Neural cell (in vitro differentiated cells): ENCODE measurements at regions not wholly inside any gene's neighbourhood (a gene's known extent, or its start where the extent isn't known, plus 50 kb on each side); places are given as distances from the start of the nearest gene placed in this dataset.

ENCODE experiments used
- H2AFZ ChIP-seq: fragments of 200-600, 300-800 bp; sonication (generic), shearing (Covaris generic); 2 replicates; pipeline ENCODE4 v1.6.0; 2014; ENCODE audit warnings: low read depth, mild to moderate bottlenecking, antibody characterized with exemption, low read length, moderate library complexity
- H3F3A ChIP-seq: fragments of 200-600 bp; shearing (Covaris generic); 2 replicates; pipeline ENCODE4 v1.6.1; 2016; ENCODE audit warnings: mild to moderate bottlenecking, moderate library complexity, mixed read lengths, antibody characterized with exemption, low read length; ENCODE audit not compliant: insufficient read depth, poor library complexity, severe bottlenecking
- H3K27ac ChIP-seq: fragments of 200-600, 300-800 bp; sonication (generic), shearing (Covaris generic); 2 replicates; pipeline ENCODE4 v1.5.1; 2014; ENCODE audit warnings: mild to moderate bottlenecking, low read length, moderate library complexity
- H3K27me3 ChIP-seq: fragments of 300-800, 200-600 bp; sonication (generic), shearing (Covaris generic); 2 replicates; pipeline ENCODE4 v1.6.0; 2014; ENCODE audit warnings: mild to moderate bottlenecking, low read depth, low read length, moderate library complexity; ENCODE audit not compliant: insufficient read depth
- H3K36me3 ChIP-seq: fragments of 300-800, 200-600 bp; sonication (generic), shearing (Covaris generic); 2 replicates; pipeline ENCODE4 v1.5.1; 2014; ENCODE audit warnings: mild to moderate bottlenecking, antibody characterized with exemption, low read length, moderate library complexity; ENCODE audit not compliant: insufficient read depth
- H3K4me2 ChIP-seq: fragments of 300-800, 200-600 bp; sonication (generic), shearing (Covaris generic); 2 replicates; pipeline ENCODE4 v1.6.0; 2014; ENCODE audit warnings: mild to moderate bottlenecking, low read length
- H3K4me3 ChIP-seq: fragments of 300-800, 200-600 bp; sonication (generic), shearing (Covaris generic); 2 replicates; pipeline ENCODE4 v1.5.1; 2014; ENCODE audit warnings: mild to moderate bottlenecking, low read length, moderate library complexity
- H3K79me2 ChIP-seq: fragments of 200-600 bp; shearing (Covaris generic); replicated peaks from 2 replicates; pipeline ENCODE4 v1.6.0; 2014; ENCODE audit warnings: mild to moderate bottlenecking, low read length, moderate library complexity; ENCODE audit not compliant: insufficient read depth
- H3K9ac ChIP-seq: fragments of 300-800, 200-600 bp; sonication (generic), shearing (Covaris generic); 2 replicates; pipeline ENCODE4 v1.6.1; 2016; ENCODE audit warnings: mild to moderate bottlenecking, low read length, mixed read lengths
- H3K9me2 ChIP-seq: fragments of 200-600 bp; shearing (Covaris generic); 2 replicates; pipeline ENCODE4 v1.6.1; 2016; ENCODE audit warnings: mild to moderate bottlenecking, low read length, mixed read lengths; ENCODE audit not compliant: insufficient read depth
- H3K9me3 ChIP-seq: fragments of 200-600, 300-800 bp; sonication (generic), shearing (Covaris generic); 2 replicates; pipeline ENCODE4 v1.6.1; 2016; ENCODE audit warnings: mild to moderate bottlenecking, mixed run types, low read length, moderate library complexity, mixed read lengths
- H4K20me1 ChIP-seq: fragments of 200-600 bp; shearing (Covaris generic); 2 replicates; pipeline ENCODE4 v1.6.1; 2016; ENCODE audit warnings: mild to moderate bottlenecking, mixed run types; ENCODE audit not compliant: insufficient read depth
- EP300 ChIP-seq: fragments of 450-650 bp; conservative IDR thresholded peaks from 2 replicates; pipeline ENCODE4 v1.6.1; 2014; ENCODE audit warnings: antibody characterized with exemption, mild to moderate bottlenecking, moderate library complexity; ENCODE audit not compliant: poor library complexity, severe bottlenecking
- EZH2 ChIP-seq: fragments of 200-600, 300-800 bp; shearing (Covaris generic), sonication (generic); IDR thresholded peaks from 2 replicates; pipeline ENCODE4 v1.6.1; 2014; ENCODE audit warnings: antibody characterized with exemption, low read length, borderline replicate concordance, mild to moderate bottlenecking; ENCODE audit not compliant: insufficient read depth, poor library complexity, severe bottlenecking
- MXI1 ChIP-seq: fragments of 450-650 bp; conservative IDR thresholded peaks from 2 replicates; pipeline ENCODE4 v1.6.1; 2014; ENCODE audit warnings: antibody characterized with exemption, mild to moderate bottlenecking; ENCODE audit not compliant: poor library complexity, severe bottlenecking
- POLR2AphosphoS5 ChIP-seq: IDR thresholded peaks from 2 replicates; pipeline ENCODE4 v1.6.1; 2012
- RAD21 ChIP-seq: fragments of 450-650 bp; conservative IDR thresholded peaks from 2 replicates; pipeline ENCODE4 v1.6.1; 2014; ENCODE audit warnings: antibody characterized with exemption, mild to moderate bottlenecking, moderate library complexity
- SMC3 ChIP-seq: fragments of 450-650 bp; conservative IDR thresholded peaks from 2 replicates; pipeline ENCODE4 v1.6.1; 2014; ENCODE audit warnings: antibody characterized with exemption, mild to moderate bottlenecking, moderate library complexity; ENCODE audit not compliant: poor library complexity
- TAF1 ChIP-seq: IDR thresholded peaks from 2 replicates; pipeline ENCODE4 v1.6.1; 2012; ENCODE audit warnings: low read depth
- TF ChIP-seq, protein P1 (sequence below): fragments of 450-650 bp; IDR thresholded peaks from 2 replicates; pipeline ENCODE4 v1.5.1; 2014; ENCODE audit warnings: antibody characterized with exemption, mild to moderate bottlenecking, moderate library complexity; ENCODE audit not compliant: poor library complexity, severe bottlenecking
- TF ChIP-seq, protein P2 (sequence below): IDR thresholded peaks from 2 replicates; pipeline ENCODE4 v1.6.1; 2012; ENCODE audit warnings: borderline replicate concordance

DNA sequence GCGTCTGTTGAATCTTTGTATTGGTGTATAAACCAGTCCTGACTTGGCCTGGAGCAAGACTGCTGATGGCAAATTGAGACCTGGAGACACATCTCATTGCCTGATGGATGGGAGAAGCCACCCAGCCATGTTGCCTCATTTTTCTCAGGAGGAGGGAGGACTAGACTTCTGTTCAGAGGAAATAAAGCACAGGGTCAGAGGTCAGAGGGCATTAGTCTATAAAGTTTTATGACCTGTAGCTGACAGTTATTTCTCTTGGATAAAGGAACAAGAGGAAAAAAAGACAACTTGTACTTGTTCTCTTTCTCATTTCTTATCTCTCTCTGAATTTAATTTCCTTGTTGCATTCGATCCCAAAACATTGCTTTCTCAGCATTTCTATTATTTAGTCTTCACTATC is 775.9 kb downstream of the SQOR start:
- Histone ChIP-seq H3K9me2 (no peaks in the 10 kb centered on the region), H4K20me1 (no peaks in the 10 kb centered on the region), H2AFZ (no peak overlapping the region), H3K9me3 (no peaks in the 10 kb centered on the region), H3K27ac (no peak overlapping the region), H3K4me3 (no peak overlapping the region), H3K79me2 (no peaks in the 10 kb centered on the region), H3K9ac (no peak overlapping the region), H3K4me2 (no peak overlapping the region), H3F3A (no peaks in the 10 kb centered on the region), H3K27me3 (no peaks in the 10 kb centered on the region), H3K36me3 (no peaks in the 10 kb centered on the region)
- TF ChIP-seq SMC3 (no peak), POLR2AphosphoS5 (no peak), EP300 (no peak), EZH2 (no peak), RAD21 (no peak), MXI1 (no peak), TAF1 (no peak)
- TF ChIP-seq, protein P1, sequence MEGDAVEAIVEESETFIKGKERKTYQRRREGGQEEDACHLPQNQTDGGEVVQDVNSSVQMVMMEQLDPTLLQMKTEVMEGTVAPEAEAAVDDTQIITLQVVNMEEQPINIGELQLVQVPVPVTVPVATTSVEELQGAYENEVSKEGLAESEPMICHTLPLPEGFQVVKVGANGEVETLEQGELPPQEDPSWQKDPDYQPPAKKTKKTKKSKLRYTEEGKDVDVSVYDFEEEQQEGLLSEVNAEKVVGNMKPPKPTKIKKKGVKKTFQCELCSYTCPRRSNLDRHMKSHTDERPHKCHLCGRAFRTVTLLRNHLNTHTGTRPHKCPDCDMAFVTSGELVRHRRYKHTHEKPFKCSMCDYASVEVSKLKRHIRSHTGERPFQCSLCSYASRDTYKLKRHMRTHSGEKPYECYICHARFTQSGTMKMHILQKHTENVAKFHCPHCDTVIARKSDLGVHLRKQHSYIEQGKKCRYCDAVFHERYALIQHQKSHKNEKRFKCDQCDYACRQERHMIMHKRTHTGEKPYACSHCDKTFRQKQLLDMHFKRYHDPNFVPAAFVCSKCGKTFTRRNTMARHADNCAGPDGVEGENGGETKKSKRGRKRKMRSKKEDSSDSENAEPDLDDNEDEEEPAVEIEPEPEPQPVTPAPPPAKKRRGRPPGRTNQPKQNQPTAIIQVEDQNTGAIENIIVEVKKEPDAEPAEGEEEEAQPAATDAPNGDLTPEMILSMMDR = no peak
- TF ChIP-seq, protein P2, sequence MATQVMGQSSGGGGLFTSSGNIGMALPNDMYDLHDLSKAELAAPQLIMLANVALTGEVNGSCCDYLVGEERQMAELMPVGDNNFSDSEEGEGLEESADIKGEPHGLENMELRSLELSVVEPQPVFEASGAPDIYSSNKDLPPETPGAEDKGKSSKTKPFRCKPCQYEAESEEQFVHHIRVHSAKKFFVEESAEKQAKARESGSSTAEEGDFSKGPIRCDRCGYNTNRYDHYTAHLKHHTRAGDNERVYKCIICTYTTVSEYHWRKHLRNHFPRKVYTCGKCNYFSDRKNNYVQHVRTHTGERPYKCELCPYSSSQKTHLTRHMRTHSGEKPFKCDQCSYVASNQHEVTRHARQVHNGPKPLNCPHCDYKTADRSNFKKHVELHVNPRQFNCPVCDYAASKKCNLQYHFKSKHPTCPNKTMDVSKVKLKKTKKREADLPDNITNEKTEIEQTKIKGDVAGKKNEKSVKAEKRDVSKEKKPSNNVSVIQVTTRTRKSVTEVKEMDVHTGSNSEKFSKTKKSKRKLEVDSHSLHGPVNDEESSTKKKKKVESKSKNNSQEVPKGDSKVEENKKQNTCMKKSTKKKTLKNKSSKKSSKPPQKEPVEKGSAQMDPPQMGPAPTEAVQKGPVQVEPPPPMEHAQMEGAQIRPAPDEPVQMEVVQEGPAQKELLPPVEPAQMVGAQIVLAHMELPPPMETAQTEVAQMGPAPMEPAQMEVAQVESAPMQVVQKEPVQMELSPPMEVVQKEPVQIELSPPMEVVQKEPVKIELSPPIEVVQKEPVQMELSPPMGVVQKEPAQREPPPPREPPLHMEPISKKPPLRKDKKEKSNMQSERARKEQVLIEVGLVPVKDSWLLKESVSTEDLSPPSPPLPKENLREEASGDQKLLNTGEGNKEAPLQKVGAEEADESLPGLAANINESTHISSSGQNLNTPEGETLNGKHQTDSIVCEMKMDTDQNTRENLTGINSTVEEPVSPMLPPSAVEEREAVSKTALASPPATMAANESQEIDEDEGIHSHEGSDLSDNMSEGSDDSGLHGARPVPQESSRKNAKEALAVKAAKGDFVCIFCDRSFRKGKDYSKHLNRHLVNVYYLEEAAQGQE = no peak

DNA sequence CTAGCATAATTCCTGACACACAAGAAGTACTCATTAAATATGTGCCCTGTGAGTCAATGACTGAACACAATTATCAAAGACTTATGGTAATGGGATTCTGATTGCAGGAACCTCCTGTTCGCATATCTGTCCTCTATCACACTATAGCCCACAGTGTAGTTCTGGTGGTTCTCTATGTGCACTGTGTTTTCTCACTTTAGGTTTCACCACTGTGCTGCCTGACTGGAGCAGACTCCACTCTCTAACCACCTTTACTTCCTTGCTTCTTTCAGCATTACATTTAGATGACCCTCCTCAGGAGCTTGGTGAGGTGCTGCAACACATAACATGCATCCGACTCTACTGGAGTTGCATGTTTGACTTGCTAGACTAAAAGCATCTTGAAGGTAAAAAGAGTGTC is 777.1 kb downstream of the SQOR start:
- Histone ChIP-seq H3K9me3 (no peaks in the 10 kb centered on the region), H3K27ac (no peak overlapping the region), H3K36me3 (no peaks in the 10 kb centered on the region), H3K4me3 (no peak overlapping the region), H4K20me1 (no peaks in the 10 kb centered on the region), H3K9ac (no peak overlapping the region), H3K9me2 (no peaks in the 10 kb centered on the region), H2AFZ (no peak overlapping the region), H3F3A (no peaks in the 10 kb centered on the region), H3K27me3 (no peaks in the 10 kb centered on the region), H3K4me2 (no peak overlapping the region), H3K79me2 (no peaks in the 10 kb centered on the region)
- TF ChIP-seq MXI1 (no peak), SMC3 (no peak), RAD21 (no peak), EZH2 (no peak)

DNA sequence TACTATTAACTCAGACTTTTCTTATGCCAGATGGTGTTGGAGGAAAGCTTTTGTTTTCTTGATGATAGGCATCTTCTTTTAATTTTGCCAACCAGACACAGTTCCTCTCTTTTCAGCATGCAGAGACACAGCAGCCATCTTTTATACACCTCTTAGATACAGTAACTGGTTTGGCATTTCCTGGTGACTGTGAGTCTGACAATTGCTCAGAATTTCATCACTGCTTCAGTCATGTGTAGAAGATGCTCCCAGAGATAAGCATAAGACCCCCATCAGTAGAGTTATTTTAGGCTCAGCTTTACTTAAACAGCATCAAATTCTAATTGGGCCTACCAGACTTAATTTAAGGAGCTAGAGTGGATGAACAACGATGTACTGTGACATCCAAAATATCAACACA is 779.0 kb downstream of the SQOR start:
- TF ChIP-seq POLR2AphosphoS5 (no peak), SMC3 (no peak)
- TF ChIP-seq, protein P1 = no peak
- H4K20me1 ChIP-seq = no peaks in the 10 kb centered on the region

More for the DNA sequence above, 779.0 kb downstream of the SQOR start:
- H3K27ac ChIP-seq = no peak overlapping the region
- H3F3A ChIP-seq = no peaks in the 10 kb centered on the region
- H3K79me2 ChIP-seq = no peaks in the 10 kb centered on the region
- no peak overlapping the region for H2AFZ ChIP-seq
- no peaks in the 10 kb centered on the region for H3K9me3 ChIP-seq
- H3K9ac ChIP-seq = no peak overlapping the region
- no peak overlapping the region for H3K4me3 ChIP-seq
- H3K4me2 ChIP-seq = no peak overlapping the region
- no peaks in the 10 kb centered on the region for H3K36me3 ChIP-seq
- H3K9me2 ChIP-seq = no peaks in the 10 kb centered on the region
- H3K27me3 ChIP-seq = no peaks in the 10 kb centered on the region
